ENCODE measurements at regions not wholly inside any gene's neighbourhood (a gene's known extent, or its start where the extent isn't known, plus 50 kb on each side); places are given as distances from the start of the nearest gene placed in this dataset.

DNA sequence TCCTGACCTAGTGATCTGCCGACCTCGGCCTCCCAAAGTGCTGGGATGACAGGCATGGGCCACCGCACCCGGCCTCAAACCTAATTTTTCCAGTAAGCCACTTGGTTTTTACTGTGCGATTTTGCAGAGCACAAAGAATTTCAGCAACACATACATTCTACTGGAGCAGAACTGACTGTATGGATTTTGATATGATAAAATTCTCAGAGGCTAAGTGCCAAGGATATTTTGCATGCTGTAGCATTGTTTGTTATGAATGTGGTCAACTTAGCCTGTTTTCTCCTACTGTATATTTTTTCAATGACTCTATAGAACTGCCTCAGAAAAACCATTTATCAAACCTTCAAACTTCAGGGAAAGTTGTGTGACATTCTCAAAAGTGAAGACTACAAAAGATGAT, 89.2 kb downstream of the FAT3 start:
- Histone ChIP-seq H2BK120ac (replicated peaks; ENCODE audit: low read depth, low read length) (no peak overlapping the region), H3K9me3 (ENCODE audit: insufficient read depth in 2 of 2, low read depth in 1 of 2, low read length in 1 of 2) (no peaks in the 10 kb centered on the region), H2BK15ac (ENCODE audit: low read length) (no peak overlapping the region), H2BK12ac (ENCODE audit: low read depth, low read length) (peak overlapping the region; percentile 34; the same call in 1 of the 2 replicates), H3K4me1 (replicated peaks in 1 of 4; ENCODE audit: control insufficient read depth in 3 of 4, insufficient read depth in 4 of 4, low read length in 3 of 4) (peaks cover 2 to 46% (median 32%) of the 10 kb centered on the region in 4 experiments), H3K4ac (replicated peaks; ENCODE audit: insufficient read length, low read depth, low read length) (no peak overlapping the region), H3K27ac (ENCODE audit: low read depth, low read length) (no peak overlapping the region), H3K18ac (ENCODE audit: extremely low read depth, low read length) (no peak overlapping the region; the same call in 1 of the 2 replicates), H3K14ac (ENCODE audit: insufficient read length) (no peak overlapping the region), H2AFZ (ENCODE audit: low read length) (no peak overlapping the region), H3K36me3 (ENCODE audit: control insufficient read depth in 2 of 4, insufficient read depth in 4 of 4, low read length in 3 of 4) (no peaks in the 10 kb centered on the region), H3K9ac (replicated peaks in 1 of 4; ENCODE audit: extremely low read depth in 1 of 4, low read depth in 3 of 4, low read length in 3 of 4) (no peak overlapping the region), H3K56ac (replicated peaks; ENCODE audit: insufficient read length, low read depth, low read length) (no peak overlapping the region), H4K20me1 (replicated peaks in 1 of 2; ENCODE audit: control insufficient read depth in 1 of 2, insufficient read depth in 2 of 2, low read length in 2 of 2) (no peaks in the 10 kb centered on the region), H4K5ac (ENCODE audit: insufficient read length, low read depth, low read length) (no peak overlapping the region), H4K8ac (ENCODE audit: extremely low read depth, insufficient read depth, low read length) (no peak overlapping the region), H3K23me2 (ENCODE audit: low read depth, low read length) (no peaks in the 10 kb centered on the region; the same call in 1 of the 2 replicates), H4K91ac (replicated peaks; ENCODE audit: insufficient read length, low read length) (no peak overlapping the region), H3K4me3 (ENCODE audit: extremely low read depth in 1 of 4, insufficient read depth in 2 of 4, low read depth in 3 of 4, low read length in 4 of 4) (no peak overlapping the region), H3K79me2 (ENCODE audit: control insufficient read depth in 1 of 2, insufficient read depth in 2 of 2, low read length in 2 of 2) (peaks cover 0 to 34% of the 10 kb centered on the region in 2 experiments; a peak in 3 of 4 replicates), H3K4me2 (ENCODE audit: insufficient read depth in 1 of 2, low read depth in 2 of 2, low read length in 2 of 2) (no peak overlapping the region), H2BK20ac (ENCODE audit: low read length) (no peak overlapping the region), H3K23ac (ENCODE audit: insufficient read length) (no peak overlapping the region), H2BK5ac (ENCODE audit: low read depth, low read length) (no peak overlapping the region; the same call in 1 of the 2 replicates), H3K27me3 (replicated peaks in 1 of 4; ENCODE audit: control insufficient read depth in 3 of 4, extremely low read depth in 1 of 4, insufficient read depth in 3 of 4, low read length in 3 of 4) (no peaks in the 10 kb centered on the region), H3K79me1 (ENCODE audit: low read depth, low read length) (peaks cover 3% of the 10 kb centered on the region; the same call in 1 of the 2 replicates), H2AK5ac (ENCODE audit: low read depth, low read length) (no peak overlapping the region)
- CTCF ChIA-PET (ENCODE audit: partially characterized antibody), result interaction anchor here (1.6 kb wide), 1 partner anchor 28 kb away, joined by 3 read pairs; no protein-coding TSS in a partner anchor
- no peak for DNase-seq (ENCODE audit: low read depth in 1 of 2, low spot score in 2 of 2)
- TF ChIP-seq RBBP5 (IDR thresholded peaks at IDR 0.05; ENCODE audit: borderline replicate concordance, low read depth, low read length) (no peak), CBX8 (IDR thresholded peaks at IDR 0.05; ENCODE audit: borderline replicate concordance, low read depth, low read length) (no peak), CREB1 (IDR thresholded peaks at IDR 0.05) (no peak), ASH2L (IDR thresholded peaks at IDR 0.05; ENCODE audit: low read length) (no peak), HDAC2 (IDR thresholded peaks at IDR 0.05; ENCODE audit: borderline replicate concordance in 1 of 2, low read depth in 2 of 2, low read length in 2 of 2) (no peak), YY1 (IDR thresholded peaks at IDR 0.05; ENCODE audit: low read depth, low read length) (no peak), SIN3A (conservative IDR thresholded peaks at IDR 0.05 in 1 of 2, IDR thresholded peaks at IDR 0.05 in 1 of 2; ENCODE audit: low read depth in 1 of 2, low read length in 2 of 2) (no peak), BRCA1 (IDR thresholded peaks at IDR 0.05; ENCODE audit: low read depth, low read length) (no peak), SP4 (IDR thresholded peaks at IDR 0.05; ENCODE audit: low read length) (no peak), EP300 (IDR thresholded peaks at IDR 0.05; ENCODE audit: borderline replicate concordance in 1 of 2, low read depth in 2 of 2, low read length in 2 of 2) (no peak), BACH1 (IDR thresholded peaks at IDR 0.05; ENCODE audit: low read length) (no peak), HDAC6 (IDR thresholded peaks at IDR 0.05; ENCODE audit: low read depth, low read length) (no peak), SP1 (IDR thresholded peaks at IDR 0.05; ENCODE audit: low read depth, low read length) (no peak), GABPA (IDR thresholded peaks at IDR 0.05; ENCODE audit: borderline replicate concordance, insufficient read depth, low read length) (no peak)
- 95% methylated on average over 5 of the region's 5 CpGs; no CpG with 5 or more reads in 1 of the 2 experiments for WGBS, 2 experiments (ENCODE audit: extremely low coverage in 1 of 2, insufficient coverage in 1 of 2, insufficient read length in 1 of 2, insufficient replicate concordance in 2 of 2, low coverage in 1 of 2, low lambda C conversion rate in 2 of 2, missing lambda C conversion rate in 1 of 2)
- no peak for FAIRE-seq
- POLR2A ChIA-PET (ENCODE audit: partially characterized antibody), result no interaction called here
